ENCODE measurements at regions not wholly inside any gene's neighbourhood (a gene's known extent, or its start where the extent isn't known, plus 50 kb on each side); places are given as distances from the start of the nearest gene placed in this dataset.

DNA sequence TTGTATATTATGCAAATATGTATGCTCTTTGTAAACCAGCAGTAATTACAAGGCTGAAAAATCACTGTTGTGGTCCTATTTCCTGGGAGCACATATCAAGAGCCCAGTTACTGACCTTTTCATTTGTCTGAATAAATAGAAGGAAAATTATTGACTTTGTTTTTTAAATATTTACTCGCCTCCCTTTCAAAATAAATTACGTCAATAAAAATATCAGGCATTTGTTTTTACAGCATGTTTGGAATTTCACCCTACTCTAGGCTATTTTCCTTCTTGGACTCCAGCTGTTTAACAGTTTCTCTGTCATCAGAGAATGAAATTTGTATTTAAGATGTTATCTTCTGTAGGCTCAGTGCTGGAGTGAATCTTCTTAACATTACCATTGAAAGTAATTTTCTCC, 59.9 kb upstream of the LRATD1 start:
- Histone ChIP-seq H3K4me3 (ENCODE audit: low read depth, low read length) (no peak overlapping the region), H3K27ac (no peak overlapping the region), H3K36me3 (replicated peaks) (no peaks in the 10 kb centered on the region), H3K27me3 (replicated peaks) (no peaks in the 10 kb centered on the region)
- DNase-seq, result no peak
- TF ChIP-seq, protein P1, sequence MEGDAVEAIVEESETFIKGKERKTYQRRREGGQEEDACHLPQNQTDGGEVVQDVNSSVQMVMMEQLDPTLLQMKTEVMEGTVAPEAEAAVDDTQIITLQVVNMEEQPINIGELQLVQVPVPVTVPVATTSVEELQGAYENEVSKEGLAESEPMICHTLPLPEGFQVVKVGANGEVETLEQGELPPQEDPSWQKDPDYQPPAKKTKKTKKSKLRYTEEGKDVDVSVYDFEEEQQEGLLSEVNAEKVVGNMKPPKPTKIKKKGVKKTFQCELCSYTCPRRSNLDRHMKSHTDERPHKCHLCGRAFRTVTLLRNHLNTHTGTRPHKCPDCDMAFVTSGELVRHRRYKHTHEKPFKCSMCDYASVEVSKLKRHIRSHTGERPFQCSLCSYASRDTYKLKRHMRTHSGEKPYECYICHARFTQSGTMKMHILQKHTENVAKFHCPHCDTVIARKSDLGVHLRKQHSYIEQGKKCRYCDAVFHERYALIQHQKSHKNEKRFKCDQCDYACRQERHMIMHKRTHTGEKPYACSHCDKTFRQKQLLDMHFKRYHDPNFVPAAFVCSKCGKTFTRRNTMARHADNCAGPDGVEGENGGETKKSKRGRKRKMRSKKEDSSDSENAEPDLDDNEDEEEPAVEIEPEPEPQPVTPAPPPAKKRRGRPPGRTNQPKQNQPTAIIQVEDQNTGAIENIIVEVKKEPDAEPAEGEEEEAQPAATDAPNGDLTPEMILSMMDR (IDR thresholded peaks at IDR 0.05; ENCODE audit: low read depth, low read length, missing control alignments), result no peak
- in situ Hi-C loops (cut with HindIII; ENCODE audit: low pct_ligation_motif_present, low sequenced_read_pairs), result no loop called here

- in situ Hi-C loops (cut with HindIII; ENCODE audit: low pct_ligation_motif_present, low sequenced_read_pairs), result no loop called here
- H3K36me3 ChIP-seq (replicated peaks), result no peaks in the 10 kb centered on the region
- H3K4me3 ChIP-seq (ENCODE audit: low read depth, low read length), result no peak overlapping the region
- no peak overlapping the region for H3K27ac ChIP-seq
- TF ChIP-seq, protein P1 (IDR thresholded peaks at IDR 0.05; ENCODE audit: low read depth, low read length, missing control alignments), result no peak
- no peak for DNase-seq
- H3K27me3 ChIP-seq (replicated peaks), result no peaks in the 10 kb centered on the region
Measured at GRCh38 chr2:14577843-14578242, 54.7 kb upstream of the LRATD1 start.

All from brain microvascular endothelial cell (primary cell).